Naive thymus-derived CD4-positive, alpha-beta T cell (primary cell): ENCODE measurements at regions not wholly inside any gene's neighbourhood (a gene's known extent, or its start where the extent isn't known, plus 50 kb on each side); places are given as distances from the start of the nearest gene placed in this dataset.

Source experiments
- ATAC-seq: fragments of 150-1000 bp; cut with Tn5 transposase; 2 replicates; pipeline ENCODE4 v1.10.0; 2021; ENCODE audit warnings: mild to moderate bottlenecking, moderate library complexity
- CTCF ChIA-PET: fragments of 350-600 bp; sonication (Branson Sonifier 250); formaldehyde crosslinking; loops from one replicate; lab custom pipeline; 2021; ENCODE audit warnings: antibody characterized with exemption; lab: Charles Lee
- POLR2A ChIA-PET: fragments of 350-600 bp; sonication (Branson Sonifier 250); formaldehyde crosslinking; loops from one replicate; lab custom pipeline; 2021; ENCODE audit warnings: antibody characterized with exemption, inconsistent platforms; lab: Charles Lee
- DNase-seq, 9 donors: peaks; one replicate each; pipeline versions ENCODE4 v3.0.0 to v3.0.0-alpha.2; 2020 to 2022; ENCODE audit warnings: mixed read lengths in 1 of 9
- H3K27ac ChIP-seq: one replicate; pipeline ENCODE4 v1.7.0; 2013; ENCODE audit warnings: mild to moderate bottlenecking, low read depth, low read length, moderate library complexity
- H3K27me3 ChIP-seq, 2 donors: one replicate each; pipeline ENCODE4 v1.7.0; 2013; ENCODE audit warnings: low read length in 2 of 2, mild to moderate bottlenecking in 2 of 2, moderate library complexity in 2 of 2; ENCODE audit not compliant: control insufficient read depth in 2 of 2, insufficient read depth in 2 of 2
- H3K36me3 ChIP-seq, 3 experiments: 1 replicate in 2 of 3; 2 replicates in 1 of 3; pipeline ENCODE4 v1.7.0; 2013; ENCODE audit warnings: low read length in 3 of 3, mild to moderate bottlenecking in 3 of 3, moderate library complexity in 1 of 3; ENCODE audit not compliant: insufficient read depth in 3 of 3, control insufficient read depth in 2 of 3
- H3K4me1 ChIP-seq, 2 donors: one replicate each; pipeline ENCODE4 v1.7.0; 2013; ENCODE audit warnings: low read length in 2 of 2, mild to moderate bottlenecking in 2 of 2, moderate library complexity in 1 of 2; ENCODE audit not compliant: control insufficient read depth in 2 of 2, insufficient read depth in 2 of 2
- H3K4me3 ChIP-seq: 2 replicates; pipeline ENCODE4 v1.7.0; 2013; ENCODE audit warnings: mild to moderate bottlenecking, low read length
- H3K9me3 ChIP-seq, 3 experiments: 1 replicate in 2 of 3; 2 replicates in 1 of 3; pipeline ENCODE4 v1.7.0; 2013; ENCODE audit warnings: low read length in 3 of 3; ENCODE audit not compliant: control insufficient read depth in 2 of 3
- H3K27ac Mint-ChIP-seq, 9 donors: one replicate each; pipeline ENCODE4 v1.8.0; 2020 to 2022; ENCODE audit warnings: mixed read lengths in 9 of 9, mild to moderate bottlenecking in 8 of 9, moderate library complexity in 5 of 9, inconsistent platforms in 2 of 9
- H3K27me3 Mint-ChIP-seq, 5 donors: one replicate each; pipeline ENCODE4 v1.8.0; 2021 to 2022; ENCODE audit warnings: mixed read lengths in 5 of 5, mild to moderate bottlenecking in 1 of 5
- H3K36me3 Mint-ChIP-seq, 5 donors: one replicate each; pipeline ENCODE4 v1.8.0; 2020 to 2022; ENCODE audit warnings: mixed read lengths in 5 of 5, mild to moderate bottlenecking in 3 of 5, inconsistent platforms in 1 of 5
- H3K4me1 Mint-ChIP-seq, 7 donors: one replicate each; pipeline ENCODE4 v1.8.0; 2020 to 2022; ENCODE audit warnings: mixed read lengths in 7 of 7, mild to moderate bottlenecking in 3 of 7, inconsistent platforms in 1 of 7
- H3K4me3 Mint-ChIP-seq, 10 donors: one replicate each; pipeline ENCODE4 v1.8.0; 2020 to 2022; ENCODE audit warnings: mild to moderate bottlenecking in 10 of 10, mixed read lengths in 10 of 10, moderate library complexity in 6 of 10, inconsistent platforms in 2 of 10
- H3K9me3 Mint-ChIP-seq, 11 donors: one replicate each; pipeline ENCODE4 v1.8.0; 2020 to 2022; ENCODE audit warnings: mixed read lengths in 11 of 11, mild to moderate bottlenecking in 4 of 11, inconsistent platforms in 1 of 11, moderate library complexity in 1 of 11
- intact Hi-C, 2 donors: fragments of 100-400 bp; cut with micrococcal nuclease; formaldehyde crosslinking; loops; one replicate each; pipeline ENCODE4 v1.15.1; 2023

DNA sequence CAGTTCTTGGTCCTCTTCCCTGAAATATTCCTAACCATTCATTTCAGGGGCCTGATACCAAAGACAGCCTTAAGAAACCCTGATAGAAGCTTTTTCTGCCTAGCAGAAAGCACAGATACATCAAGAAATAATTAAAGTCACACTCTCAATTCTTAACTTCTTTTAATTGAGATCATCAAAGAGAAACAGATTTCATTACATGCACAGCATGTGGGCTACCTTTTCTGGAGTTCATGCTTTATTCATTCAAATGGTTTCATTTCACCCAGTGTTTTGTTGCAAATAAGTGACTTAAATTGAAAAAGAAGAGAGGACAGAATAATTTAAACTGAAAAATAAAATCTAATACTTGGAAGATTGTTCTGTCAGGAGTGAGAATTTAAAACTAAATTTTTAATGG lies 192.6 kb upstream of the GGTLC1 start:
- no peaks in the 10 kb centered on the region for H3K27me3 ChIP-seq
- CTCF ChIA-PET: no interaction called here
- POLR2A ChIA-PET: no interaction called here

GRCh38 chr20:24169256-24169655 lies 180.7 kb upstream of the GGTLC1 start:
- Histone ChIP-seq H3K36me3 (no peaks in the 10 kb centered on the region), H3K4me3 (no peak overlapping the region), H3K9me3 (no peaks in the 10 kb centered on the region), H3K27ac (no peak overlapping the region), H3K4me1 (no peaks in the 10 kb centered on the region), H3K27me3 (no peaks in the 10 kb centered on the region)
- ATAC-seq (no peak), DNase-seq (no peak)
- peaks cover 0 to 6% (median 4%) of the 10 kb centered on the region in 5 donors for H3K36me3 Mint-ChIP-seq
- no peaks in the 10 kb centered on the region for H3K4me1 Mint-ChIP-seq
- CTCF ChIA-PET: interaction anchor here (0.9 kb wide), 1 partner anchor 232 kb away, joined by 7 read pairs; no protein-coding TSS in a partner anchor
- H3K27me3 Mint-ChIP-seq: peaks cover 6 to 23% (median 13%) of the 10 kb centered on the region in 5 donors
- POLR2A ChIA-PET: no interaction called here
- peaks cover 2 to 23% (median 14%) of the 10 kb centered on the region in 11 donors for H3K9me3 Mint-ChIP-seq
- intact Hi-C loops: no loop called here
- H3K27ac Mint-ChIP-seq: no peak overlapping the region
- H3K4me3 Mint-ChIP-seq: no peak overlapping the region

More for the DNA sequence above, 192.6 kb upstream of the GGTLC1 start:
- peaks cover 0 to 10% (median 4%) of the 10 kb centered on the region in 5 donors for H3K27me3 Mint-ChIP-seq
- intact Hi-C loops: no loop called here
- Histone ChIP-seq H3K4me3 (no peak overlapping the region), H3K4me1 (no peaks in the 10 kb centered on the region), H3K36me3 (no peaks in the 10 kb centered on the region), H3K9me3 (no peaks in the 10 kb centered on the region), H3K27ac (no peak overlapping the region)
- H3K9me3 Mint-ChIP-seq: peaks cover 0 to under 1% (median 0%) of the 10 kb centered on the region in 11 donors
- H3K36me3 Mint-ChIP-seq: no peaks in the 10 kb centered on the region
- no peaks in the 10 kb centered on the region for H3K4me1 Mint-ChIP-seq
- H3K4me3 Mint-ChIP-seq: no peak overlapping the region
- ATAC-seq: no peak
- no peak overlapping the region for H3K27ac Mint-ChIP-seq
- DNase-seq: no peak

DNA sequence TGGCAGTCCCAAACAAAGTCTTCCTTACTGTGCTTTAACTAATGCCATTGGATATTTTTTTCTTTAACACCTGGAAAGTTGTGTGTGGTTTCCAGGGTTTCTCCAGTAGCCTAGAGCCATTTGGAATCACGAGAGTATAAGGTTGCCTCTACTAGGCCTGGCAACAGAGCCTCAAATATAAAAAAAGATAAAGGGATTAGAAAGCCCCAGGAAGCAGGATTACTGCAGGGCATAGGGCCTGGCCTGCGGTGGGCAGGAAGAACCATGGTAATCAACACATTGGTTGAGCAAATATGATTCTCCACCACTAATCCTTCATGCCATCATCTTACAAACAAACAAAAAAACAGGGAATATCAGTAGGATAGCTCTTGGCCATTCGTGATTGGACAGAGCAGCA lies 177.8 kb upstream of the GGTLC1 start:
- Mint-ChIP-seq H3K36me3 (no peaks in the 10 kb centered on the region), H3K4me1 (peaks cover 0 to 5% (median 0%) of the 10 kb centered on the region in 7 donors), H3K9me3 (peaks cover 0 to 1% (median 0%) of the 10 kb centered on the region in 11 donors), H3K27me3 (peaks cover 0 to 8% (median 0%) of the 10 kb centered on the region in 5 donors), H3K27ac (no peak overlapping the region), H3K4me3 (no peak overlapping the region)
- Histone ChIP-seq H3K36me3 (no peaks in the 10 kb centered on the region), H3K27ac (no peak overlapping the region), H3K4me1 (no peaks in the 10 kb centered on the region), H3K4me3 (no peak overlapping the region), H3K27me3 (no peaks in the 10 kb centered on the region), H3K9me3 (no peaks in the 10 kb centered on the region)
- ATAC-seq (no peak), DNase-seq (no peak)
- POLR2A ChIA-PET: no interaction called here
- intact Hi-C loops: no loop called here
- CTCF ChIA-PET: no interaction called here

DNA sequence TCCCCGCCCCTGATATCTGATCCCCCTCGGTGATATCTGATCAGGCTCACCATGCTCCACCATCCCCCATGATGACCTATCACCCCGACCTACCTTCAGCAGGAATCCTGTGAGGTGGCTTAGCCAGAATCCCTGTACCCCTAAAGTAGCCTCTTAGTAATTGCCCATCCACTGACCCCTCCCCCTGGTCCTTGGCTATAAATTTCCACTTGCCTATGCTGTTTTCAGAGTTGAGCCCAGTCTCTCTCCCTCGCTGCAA lies 177.5 kb upstream of the GGTLC1 start:
- DNase-seq: no peak
- ChIA-PET CTCF (no interaction called here), POLR2A (no interaction called here)
- intact Hi-C loops: no loop called here
- Histone ChIP-seq H3K9me3 (no peaks in the 10 kb centered on the region), H3K27ac (no peak overlapping the region), H3K4me3 (no peak overlapping the region), H3K4me1 (no peaks in the 10 kb centered on the region), H3K36me3 (no peaks in the 10 kb centered on the region), H3K27me3 (no peaks in the 10 kb centered on the region)
- H3K4me3 Mint-ChIP-seq: no peak overlapping the region
- H3K9me3 Mint-ChIP-seq: peaks cover 0 to under 1% (median 0%) of the 10 kb centered on the region in 11 donors
- H3K27ac Mint-ChIP-seq: no peak overlapping the region
- H3K4me1 Mint-ChIP-seq: peaks cover 0 to 5% (median 0%) of the 10 kb centered on the region in 7 donors
- H3K27me3 Mint-ChIP-seq: peaks cover 0 to 6% (median 0%) of the 10 kb centered on the region in 5 donors
- no peak for ATAC-seq
- no peaks in the 10 kb centered on the region for H3K36me3 Mint-ChIP-seq

DNA sequence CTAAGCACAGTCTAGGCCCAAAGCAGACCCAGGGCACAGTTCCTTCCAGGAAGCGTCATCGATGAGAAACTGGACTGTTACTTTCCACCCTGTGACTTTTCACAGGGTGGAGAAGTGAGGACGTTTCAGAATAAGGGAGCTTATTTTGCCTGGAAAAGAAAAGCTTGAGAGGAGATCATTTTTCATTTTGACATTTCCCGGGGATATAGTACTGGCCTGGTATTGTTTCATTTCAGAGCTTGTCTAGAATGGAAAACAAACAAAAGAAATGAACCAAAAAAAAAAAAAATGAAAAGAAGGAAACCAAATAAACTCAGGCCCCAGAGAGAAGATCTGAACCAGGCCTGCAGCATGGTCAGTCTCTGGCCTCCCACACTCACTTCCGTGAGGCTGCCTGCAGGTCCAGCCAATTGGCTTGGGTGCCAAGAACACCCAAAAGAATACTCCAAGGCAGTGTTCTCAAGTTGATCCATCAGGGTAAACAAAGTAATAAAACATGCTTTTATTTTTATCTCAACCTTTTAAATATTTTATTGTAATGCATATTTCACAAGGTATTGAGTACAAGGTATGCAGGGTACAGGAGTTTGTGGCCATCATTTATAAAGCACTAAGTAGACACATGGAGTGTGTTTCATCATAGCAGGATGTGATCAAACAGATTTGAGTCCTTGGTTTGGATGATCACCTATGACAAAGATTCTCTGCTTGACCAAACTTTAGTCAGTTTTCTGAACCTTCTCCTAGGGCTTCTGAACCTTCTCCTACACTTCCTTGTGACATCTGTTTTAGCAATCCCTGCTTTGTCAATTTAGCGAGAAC lies 176.9 kb upstream of the GGTLC1 start:
- ATAC-seq (no peak), DNase-seq (no peak)
- Histone ChIP-seq H3K4me3 (no peak overlapping the region), H3K36me3 (no peaks in the 10 kb centered on the region), H3K27ac (no peak overlapping the region), H3K9me3 (no peaks in the 10 kb centered on the region), H3K27me3 (no peaks in the 10 kb centered on the region), H3K4me1 (no peaks in the 10 kb centered on the region)
- H3K4me1 Mint-ChIP-seq: peaks cover 0 to 5% (median 0%) of the 10 kb centered on the region in 7 donors
- peaks cover 0 to under 1% (median 0%) of the 10 kb centered on the region in 5 donors for H3K27me3 Mint-ChIP-seq
- no peak overlapping the region for H3K4me3 Mint-ChIP-seq
- POLR2A ChIA-PET: no interaction called here
- no peak overlapping the region for H3K27ac Mint-ChIP-seq
- CTCF ChIA-PET: interaction anchor here (0.7 to 1.0 kb wide), 3 partner anchors 10 to 228 kb away, joined by 3 to 5 read pairs (median 3); no protein-coding TSS in a partner anchor
- no peaks in the 10 kb centered on the region for H3K36me3 Mint-ChIP-seq
- H3K9me3 Mint-ChIP-seq: no peaks in the 10 kb centered on the region
- intact Hi-C loops: no loop called here

DNA sequence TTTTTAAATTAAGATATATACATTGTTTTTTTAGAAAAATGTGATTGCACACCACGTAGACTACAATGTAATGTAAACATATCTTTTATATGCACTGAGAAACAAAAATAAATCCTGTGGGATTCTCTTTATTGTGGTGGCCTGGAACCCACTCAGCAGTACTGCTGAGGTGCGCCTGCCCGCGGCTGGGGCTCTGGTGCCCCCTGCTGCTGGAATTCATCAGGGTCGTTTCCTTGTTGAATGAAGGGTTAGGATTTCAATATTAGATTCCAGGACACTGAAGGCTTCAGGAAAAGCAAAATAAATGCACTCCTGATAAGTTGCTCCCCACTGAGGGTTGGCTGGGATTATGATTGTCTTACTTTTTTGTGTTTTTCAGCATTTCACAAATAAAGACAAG lies 175.8 kb upstream of the GGTLC1 start:
- no peaks in the 10 kb centered on the region for H3K9me3 Mint-ChIP-seq
- Histone ChIP-seq H3K27ac (no peak overlapping the region), H3K4me1 (no peaks in the 10 kb centered on the region), H3K27me3 (no peaks in the 10 kb centered on the region), H3K9me3 (no peaks in the 10 kb centered on the region), H3K4me3 (no peak overlapping the region), H3K36me3 (no peaks in the 10 kb centered on the region)
- H3K27ac Mint-ChIP-seq: no peak overlapping the region
- DNase-seq (peak in 4 of 9 donors; percentile 9 to 17 (median 11)), ATAC-seq (no peak)
- CTCF ChIA-PET: interaction anchor here (4.5 kb wide), 1 partner anchor 227 kb away, joined by 17 read pairs; no protein-coding TSS in a partner anchor
- POLR2A ChIA-PET: no interaction called here
- H3K4me1 Mint-ChIP-seq: peaks cover 0 to 5% (median 0%) of the 10 kb centered on the region in 7 donors
- H3K27me3 Mint-ChIP-seq: no peaks in the 10 kb centered on the region
- H3K4me3 Mint-ChIP-seq: no peak overlapping the region
- intact Hi-C loops: loop anchor here (1.0 to 5.0 kb wide), 4 partner anchors 62 to 275 kb away; no protein-coding TSS in a partner anchor
- H3K36me3 Mint-ChIP-seq: no peaks in the 10 kb centered on the region
